H1 (cell line): ENCODE measurements at regions not wholly inside any gene's neighbourhood (a gene's known extent, or its start where the extent isn't known, plus 50 kb on each side); places are given as distances from the start of the nearest gene placed in this dataset.

Experiments used
- TF ChIP-seq, protein P1 (sequence below): fragments of 300-600 bp; sonication (generic); IDR thresholded peaks from 2 replicates; pipeline ENCODE4 v1.7.1; 2012; ENCODE audit warnings: low read length, moderate library complexity, mild to moderate bottlenecking, inconsistent platforms; ENCODE audit not compliant: insufficient replicate concordance

DNA sequence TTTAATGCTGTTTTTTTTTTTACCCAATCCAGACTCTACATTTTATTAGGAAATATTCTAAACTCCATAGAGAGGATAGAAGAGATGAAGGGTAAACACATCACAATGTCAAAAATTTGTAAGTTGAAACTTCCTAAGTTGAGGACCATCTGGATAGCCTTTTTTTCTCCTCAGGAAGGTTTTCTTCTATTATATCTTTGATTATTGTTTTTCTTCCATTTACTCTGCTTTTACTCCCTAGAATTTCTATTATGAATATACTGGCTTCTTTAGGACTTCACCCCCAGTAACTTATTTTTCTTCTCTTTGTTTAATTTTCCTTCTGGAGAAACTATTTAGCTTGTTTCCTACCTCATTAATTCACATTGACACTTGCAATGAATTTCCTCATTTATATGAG lies 71.2 kb upstream of the SLIT2 start (continued):
- TF ChIP-seq, protein P1, sequence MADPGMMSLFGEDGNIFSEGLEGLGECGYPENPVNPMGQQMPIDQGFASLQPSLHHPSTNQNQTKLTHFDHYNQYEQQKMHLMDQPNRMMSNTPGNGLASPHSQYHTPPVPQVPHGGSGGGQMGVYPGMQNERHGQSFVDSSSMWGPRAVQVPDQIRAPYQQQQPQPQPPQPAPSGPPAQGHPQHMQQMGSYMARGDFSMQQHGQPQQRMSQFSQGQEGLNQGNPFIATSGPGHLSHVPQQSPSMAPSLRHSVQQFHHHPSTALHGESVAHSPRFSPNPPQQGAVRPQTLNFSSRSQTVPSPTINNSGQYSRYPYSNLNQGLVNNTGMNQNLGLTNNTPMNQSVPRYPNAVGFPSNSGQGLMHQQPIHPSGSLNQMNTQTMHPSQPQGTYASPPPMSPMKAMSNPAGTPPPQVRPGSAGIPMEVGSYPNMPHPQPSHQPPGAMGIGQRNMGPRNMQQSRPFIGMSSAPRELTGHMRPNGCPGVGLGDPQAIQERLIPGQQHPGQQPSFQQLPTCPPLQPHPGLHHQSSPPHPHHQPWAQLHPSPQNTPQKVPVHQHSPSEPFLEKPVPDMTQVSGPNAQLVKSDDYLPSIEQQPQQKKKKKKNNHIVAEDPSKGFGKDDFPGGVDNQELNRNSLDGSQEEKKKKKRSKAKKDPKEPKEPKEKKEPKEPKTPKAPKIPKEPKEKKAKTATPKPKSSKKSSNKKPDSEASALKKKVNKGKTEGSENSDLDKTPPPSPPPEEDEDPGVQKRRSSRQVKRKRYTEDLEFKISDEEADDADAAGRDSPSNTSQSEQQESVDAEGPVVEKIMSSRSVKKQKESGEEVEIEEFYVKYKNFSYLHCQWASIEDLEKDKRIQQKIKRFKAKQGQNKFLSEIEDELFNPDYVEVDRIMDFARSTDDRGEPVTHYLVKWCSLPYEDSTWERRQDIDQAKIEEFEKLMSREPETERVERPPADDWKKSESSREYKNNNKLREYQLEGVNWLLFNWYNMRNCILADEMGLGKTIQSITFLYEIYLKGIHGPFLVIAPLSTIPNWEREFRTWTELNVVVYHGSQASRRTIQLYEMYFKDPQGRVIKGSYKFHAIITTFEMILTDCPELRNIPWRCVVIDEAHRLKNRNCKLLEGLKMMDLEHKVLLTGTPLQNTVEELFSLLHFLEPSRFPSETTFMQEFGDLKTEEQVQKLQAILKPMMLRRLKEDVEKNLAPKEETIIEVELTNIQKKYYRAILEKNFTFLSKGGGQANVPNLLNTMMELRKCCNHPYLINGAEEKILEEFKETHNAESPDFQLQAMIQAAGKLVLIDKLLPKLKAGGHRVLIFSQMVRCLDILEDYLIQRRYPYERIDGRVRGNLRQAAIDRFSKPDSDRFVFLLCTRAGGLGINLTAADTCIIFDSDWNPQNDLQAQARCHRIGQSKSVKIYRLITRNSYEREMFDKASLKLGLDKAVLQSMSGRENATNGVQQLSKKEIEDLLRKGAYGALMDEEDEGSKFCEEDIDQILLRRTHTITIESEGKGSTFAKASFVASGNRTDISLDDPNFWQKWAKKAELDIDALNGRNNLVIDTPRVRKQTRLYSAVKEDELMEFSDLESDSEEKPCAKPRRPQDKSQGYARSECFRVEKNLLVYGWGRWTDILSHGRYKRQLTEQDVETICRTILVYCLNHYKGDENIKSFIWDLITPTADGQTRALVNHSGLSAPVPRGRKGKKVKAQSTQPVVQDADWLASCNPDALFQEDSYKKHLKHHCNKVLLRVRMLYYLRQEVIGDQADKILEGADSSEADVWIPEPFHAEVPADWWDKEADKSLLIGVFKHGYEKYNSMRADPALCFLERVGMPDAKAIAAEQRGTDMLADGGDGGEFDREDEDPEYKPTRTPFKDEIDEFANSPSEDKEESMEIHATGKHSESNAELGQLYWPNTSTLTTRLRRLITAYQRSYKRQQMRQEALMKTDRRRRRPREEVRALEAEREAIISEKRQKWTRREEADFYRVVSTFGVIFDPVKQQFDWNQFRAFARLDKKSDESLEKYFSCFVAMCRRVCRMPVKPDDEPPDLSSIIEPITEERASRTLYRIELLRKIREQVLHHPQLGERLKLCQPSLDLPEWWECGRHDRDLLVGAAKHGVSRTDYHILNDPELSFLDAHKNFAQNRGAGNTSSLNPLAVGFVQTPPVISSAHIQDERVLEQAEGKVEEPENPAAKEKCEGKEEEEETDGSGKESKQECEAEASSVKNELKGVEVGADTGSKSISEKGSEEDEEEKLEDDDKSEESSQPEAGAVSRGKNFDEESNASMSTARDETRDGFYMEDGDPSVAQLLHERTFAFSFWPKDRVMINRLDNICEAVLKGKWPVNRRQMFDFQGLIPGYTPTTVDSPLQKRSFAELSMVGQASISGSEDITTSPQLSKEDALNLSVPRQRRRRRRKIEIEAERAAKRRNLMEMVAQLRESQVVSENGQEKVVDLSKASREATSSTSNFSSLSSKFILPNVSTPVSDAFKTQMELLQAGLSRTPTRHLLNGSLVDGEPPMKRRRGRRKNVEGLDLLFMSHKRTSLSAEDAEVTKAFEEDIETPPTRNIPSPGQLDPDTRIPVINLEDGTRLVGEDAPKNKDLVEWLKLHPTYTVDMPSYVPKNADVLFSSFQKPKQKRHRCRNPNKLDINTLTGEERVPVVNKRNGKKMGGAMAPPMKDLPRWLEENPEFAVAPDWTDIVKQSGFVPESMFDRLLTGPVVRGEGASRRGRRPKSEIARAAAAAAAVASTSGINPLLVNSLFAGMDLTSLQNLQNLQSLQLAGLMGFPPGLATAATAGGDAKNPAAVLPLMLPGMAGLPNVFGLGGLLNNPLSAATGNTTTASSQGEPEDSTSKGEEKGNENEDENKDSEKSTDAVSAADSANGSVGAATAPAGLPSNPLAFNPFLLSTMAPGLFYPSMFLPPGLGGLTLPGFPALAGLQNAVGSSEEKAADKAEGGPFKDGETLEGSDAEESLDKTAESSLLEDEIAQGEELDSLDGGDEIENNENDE: no peak
